HG03108 (cell line): ENCODE measurements at regions not wholly inside any gene's neighbourhood (a gene's known extent, or its start where the extent isn't known, plus 50 kb on each side); places are given as distances from the start of the nearest gene placed in this dataset.
"Not testable (repeated sequence)": the region's sequence is repeated elsewhere in the genome, so short reads cannot be mapped to it uniquely, and the experiment has no call there.

Source experiments
- ATAC-seq: cut with Tn5 transposase; IDR thresholded peaks from one replicate; pipeline ENCODE4 v1.9.1; 2021; ENCODE audit warnings: moderate library complexity; ENCODE audit not compliant: unreplicated experiment

DNA sequence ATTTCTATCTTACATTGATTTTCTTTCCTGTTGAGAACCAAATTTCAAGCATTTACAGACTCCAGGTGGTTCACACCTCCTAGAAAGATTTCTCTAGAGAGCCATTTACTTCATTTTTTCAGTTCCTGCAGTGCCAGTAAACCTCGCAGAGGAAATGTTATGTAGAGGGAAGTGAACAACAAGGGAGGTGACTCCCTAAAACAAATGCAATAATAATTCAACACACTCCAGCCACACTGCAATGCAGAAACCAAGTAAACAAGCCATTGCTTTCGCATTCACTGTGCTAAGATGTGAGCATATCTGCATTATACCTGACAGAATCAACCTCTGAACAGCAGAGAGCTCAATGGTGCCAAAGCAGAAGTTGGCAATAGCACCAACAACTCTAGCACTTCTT lies 215.1 kb downstream of the RBM26 start:
- ATAC-seq: peak; percentile 31

- no peak for ATAC-seq
Observed at GRCh38 chr13:79187917-79188690, 218.0 kb downstream of the RBM26 start.

DNA sequence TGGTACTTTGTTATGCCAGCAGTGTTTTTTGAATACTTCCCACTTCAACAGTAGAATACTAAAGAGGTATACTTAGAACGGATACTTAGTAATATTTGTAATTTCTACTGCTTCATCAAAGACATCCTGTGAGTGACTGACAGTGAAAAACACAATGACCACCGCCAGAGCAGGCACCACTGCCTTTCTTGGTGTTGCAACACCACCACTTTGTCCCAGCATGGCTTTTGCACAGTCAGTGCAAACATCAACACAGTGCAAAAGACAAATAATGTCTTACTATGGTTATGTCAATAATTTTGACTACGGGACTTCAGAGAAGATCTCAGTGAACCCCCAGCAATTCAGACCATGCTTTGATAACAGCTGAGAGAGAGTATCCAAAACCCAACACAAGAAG lies 220.5 kb downstream of the RBM26 start:
- ATAC-seq: no peak

DNA sequence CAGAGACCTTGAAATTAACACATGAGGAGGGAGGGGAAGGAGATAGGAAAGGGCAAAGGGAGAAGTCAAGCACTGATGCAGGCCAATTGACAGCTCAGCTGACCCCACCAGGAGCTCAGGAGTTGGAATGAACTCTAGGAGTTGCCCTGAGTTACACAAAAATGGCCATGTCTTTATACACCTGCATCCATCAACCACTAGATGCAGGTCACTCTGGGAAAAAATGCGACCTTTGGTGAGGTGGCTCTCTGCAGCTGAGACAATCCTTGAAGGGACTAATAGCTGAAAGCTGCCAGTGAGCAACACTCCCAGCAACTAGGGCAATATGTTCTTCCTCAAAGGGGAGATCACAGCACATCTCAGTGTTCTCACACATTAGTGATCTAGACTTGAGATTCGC lies 222.8 kb downstream of the RBM26 start:
- ATAC-seq: no peak

DNA sequence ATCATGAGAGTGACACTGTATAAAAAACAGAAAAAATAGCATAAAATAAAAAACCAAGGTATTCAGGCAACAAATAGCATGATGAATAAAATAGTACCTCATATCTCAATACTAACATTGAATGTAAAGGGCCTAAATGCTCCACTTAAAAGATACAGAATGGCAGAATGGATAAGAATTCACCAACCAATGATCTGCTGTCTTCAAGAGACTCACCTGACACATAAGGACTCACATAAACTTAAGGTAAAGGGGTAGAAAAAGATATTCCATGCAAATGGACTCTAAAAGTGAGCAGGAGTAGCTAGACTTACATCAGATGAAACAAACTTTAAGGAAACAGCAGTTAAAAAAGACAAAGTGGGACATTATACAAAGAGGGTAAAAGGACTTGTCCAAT lies 232.4 kb downstream of the RBM26 start:
- not testable (repeated sequence) for ATAC-seq

- ATAC-seq: not testable (repeated sequence)
Observed at GRCh38 chr13:79172924-79173323, 233.1 kb downstream of the RBM26 start.

DNA sequence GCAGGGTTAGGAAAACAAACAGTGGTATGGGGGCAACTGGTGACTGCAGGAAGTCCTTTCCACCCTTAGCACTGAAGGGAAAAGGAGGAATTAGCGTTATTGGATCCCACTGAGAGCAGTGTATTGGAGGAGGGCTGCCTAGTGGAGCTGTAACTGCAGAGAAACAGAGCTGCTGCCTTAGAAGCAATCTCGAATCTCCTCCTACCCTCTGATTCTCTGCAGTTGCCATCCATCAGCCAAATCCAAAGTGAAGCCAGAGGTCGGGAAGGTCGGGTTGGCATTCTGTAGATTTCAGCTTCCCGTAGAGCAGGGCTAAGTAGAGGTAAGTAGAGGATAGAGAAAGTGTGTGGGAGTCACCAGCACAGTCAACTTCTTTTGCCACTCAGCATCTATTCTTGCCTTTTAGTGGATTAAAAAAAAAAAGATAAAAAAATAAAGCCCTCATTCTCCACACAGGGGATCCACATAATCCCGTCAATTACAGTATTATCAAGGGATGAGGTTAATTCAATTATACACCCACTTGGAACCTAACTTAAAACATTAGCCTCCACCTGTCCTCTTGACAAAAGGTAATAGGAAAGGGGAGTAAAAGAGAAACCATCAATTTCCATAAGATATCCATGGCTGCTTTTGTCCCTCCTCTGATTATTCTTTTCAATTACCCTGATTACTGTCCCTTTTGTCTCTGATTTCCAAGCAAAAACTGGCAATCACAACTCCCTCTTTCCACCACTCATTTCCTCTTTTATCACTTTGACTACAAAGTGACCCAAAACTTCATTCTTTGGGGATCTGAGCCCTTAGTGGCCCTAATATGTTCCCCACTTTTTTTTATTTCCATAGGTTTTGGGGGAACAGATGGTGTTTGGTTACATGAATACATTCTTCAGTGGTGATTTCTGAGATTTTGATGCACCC lies 234.7 kb downstream of the RBM26 start:
- ATAC-seq: no peak

GRCh38 chr13:79160818-79161217 lies 245.2 kb downstream of the RBM26 start:
- ATAC-seq: no peak

DNA sequence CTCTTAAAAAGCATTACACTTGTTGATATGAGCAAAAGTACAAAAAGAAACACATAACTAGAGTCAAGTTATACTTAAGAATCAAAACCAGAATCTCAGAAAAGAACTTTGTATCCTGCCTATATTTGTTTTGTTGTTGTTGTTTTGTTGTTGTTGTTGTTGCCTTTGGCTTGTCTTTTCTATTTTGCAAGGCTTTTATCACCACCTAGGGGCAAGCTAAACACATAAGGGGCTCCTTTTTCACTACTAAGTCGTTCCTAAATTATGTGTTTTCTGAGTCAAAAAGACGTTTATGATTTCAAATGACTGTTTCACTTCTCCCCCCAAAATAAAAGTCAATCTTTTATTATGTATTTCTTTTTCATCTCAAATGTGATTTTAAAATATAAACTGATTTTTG lies 250.2 kb downstream of the RBM26 start:
- no peak for ATAC-seq

DNA sequence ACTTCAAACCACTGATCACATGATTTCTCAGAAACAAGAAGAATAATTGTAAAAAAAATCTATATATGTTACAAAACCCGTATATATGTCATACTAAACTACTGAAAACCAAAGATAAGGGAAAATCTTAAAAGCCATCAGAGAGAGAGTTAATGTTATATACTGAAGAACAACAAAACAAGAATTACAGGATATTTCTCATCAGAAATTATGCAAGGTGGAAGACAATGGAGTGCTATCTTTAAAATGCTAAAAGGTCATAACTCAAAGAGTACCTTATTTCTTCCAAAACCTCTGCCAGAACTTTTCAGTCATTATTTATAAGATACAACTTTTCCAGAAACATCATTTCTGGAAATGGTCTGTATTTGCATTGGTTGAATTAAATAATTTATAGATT lies 256.8 kb downstream of the RBM26 start:
- no peak for ATAC-seq

GRCh38 chr13:79141082-79141481 lies 265.0 kb downstream of the RBM26 start:
- no peak for ATAC-seq

DNA sequence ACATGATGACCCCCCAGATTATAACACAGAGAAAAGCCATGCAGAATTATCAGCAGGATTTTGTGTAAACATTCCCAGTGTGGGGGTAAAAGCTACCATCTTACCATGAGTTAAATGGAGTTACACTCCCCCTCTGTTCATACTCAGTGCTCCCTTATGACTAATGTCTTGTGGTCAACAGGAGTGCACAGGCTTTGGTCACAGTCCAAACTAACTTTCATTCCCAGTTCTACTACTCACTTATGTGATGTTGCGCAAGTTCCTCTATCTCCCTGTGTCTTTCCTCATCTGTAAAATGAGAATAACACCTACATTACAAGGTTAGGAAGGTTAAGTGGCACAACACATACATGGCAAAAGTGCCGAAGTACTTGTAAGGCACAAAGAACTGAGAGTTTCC lies 277.9 kb downstream of the RBM26 start:
- no peak for ATAC-seq

GRCh38 chr13:79126706-79127105 lies 279.3 kb downstream of the RBM26 start:
- no peak for ATAC-seq

- no peak for ATAC-seq
Observed at GRCh38 chr13:79124183-79124582, 281.9 kb downstream of the RBM26 start.

DNA sequence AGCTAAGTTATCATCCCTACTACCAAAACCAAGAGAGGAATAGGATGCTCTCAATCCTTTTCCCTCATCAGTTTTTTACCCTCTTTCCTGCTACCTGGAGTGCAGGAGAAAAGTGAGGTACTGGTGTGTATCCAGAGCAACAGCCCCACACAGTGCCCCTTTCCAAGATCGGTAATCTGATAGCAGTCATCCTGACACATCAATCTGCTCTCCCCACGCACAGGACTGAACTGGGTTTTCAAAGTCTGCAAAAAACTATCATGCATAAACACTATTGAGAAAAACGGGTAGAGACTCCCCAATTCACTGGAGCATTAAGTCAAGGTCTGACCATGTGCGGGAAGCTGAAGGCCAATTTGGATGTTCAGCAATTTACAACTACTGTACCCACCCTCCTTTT lies 284.8 kb downstream of the RBM26 start:
- no peak for ATAC-seq

DNA sequence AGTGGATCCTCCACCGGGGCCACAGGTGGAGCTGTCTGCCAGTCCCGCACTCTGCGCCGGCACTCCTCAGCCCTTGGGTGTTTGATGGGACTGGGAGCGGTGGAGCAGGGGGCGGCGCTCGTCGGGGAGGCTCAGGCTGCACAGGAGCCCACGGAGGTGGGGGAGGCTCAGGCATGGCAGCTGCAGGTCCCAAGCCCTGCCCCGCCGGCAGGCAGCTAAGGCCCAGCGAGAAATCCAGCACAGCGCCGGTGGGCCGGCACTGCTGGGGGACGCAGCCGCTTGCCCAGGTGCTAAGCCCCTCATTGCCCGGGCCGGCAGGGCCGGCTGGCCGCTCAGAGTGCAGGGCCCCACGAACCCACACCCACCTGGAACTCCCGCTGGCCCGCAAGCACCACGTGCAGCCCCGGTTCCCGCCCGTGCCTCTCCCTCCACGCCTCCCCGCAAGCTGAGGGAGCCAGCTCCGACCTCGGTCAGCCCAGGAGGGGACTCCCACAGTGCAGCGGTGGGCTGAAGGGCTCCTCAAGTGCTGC lies 286.4 kb downstream of the RBM26 start:
- ATAC-seq: no peak

DNA sequence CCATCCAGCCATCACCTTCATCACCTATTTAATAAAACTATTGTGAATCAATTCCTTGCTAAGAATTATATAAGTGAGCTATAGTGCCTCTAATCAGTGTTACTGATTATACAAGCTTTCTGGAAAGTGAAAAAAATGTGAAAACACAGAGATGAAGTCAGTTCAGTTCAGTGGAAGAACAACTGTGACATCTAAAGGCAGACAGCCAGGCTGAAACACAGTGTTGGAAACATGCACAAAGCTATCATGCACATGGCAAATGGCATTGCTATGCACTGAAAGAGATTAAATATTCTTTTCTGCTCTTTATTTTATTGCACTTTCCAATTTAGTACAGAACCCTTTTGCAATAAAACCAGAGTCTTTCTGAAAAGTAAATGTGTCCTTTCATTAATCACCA lies 294.0 kb downstream of the RBM26 start:
- no peak for ATAC-seq

- peak; percentile 67 for ATAC-seq
Observed at GRCh38 chr13:79108914-79109643, 297.0 kb downstream of the RBM26 start.

- no peak for ATAC-seq
Observed at GRCh38 chr13:79098596-79098995, 307.5 kb downstream of the RBM26 start.

GRCh38 chr13:79097201-79097600 lies 308.9 kb downstream of the RBM26 start:
- ATAC-seq: no peak

DNA sequence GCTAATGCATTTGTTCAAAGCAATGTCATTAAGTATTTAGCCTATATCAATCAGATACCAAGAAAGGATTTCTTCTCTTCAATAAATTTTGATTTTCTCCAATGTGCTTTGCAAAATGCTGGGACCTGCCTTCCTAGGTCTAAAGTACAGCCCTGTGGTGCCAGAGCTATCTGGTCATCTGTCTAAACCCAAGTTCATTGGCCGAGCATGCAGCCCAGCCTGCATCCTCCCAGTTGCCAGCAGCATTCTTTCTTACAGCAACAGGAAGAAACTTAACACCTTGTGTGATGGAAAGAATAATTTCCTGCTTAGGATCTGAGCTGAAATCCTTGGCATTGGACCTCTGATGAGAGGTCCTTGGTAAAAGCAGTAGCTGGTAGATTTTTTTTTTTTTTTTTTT lies 310.0 kb downstream of the RBM26 start:
- ATAC-seq: no peak
